8988T (cell line): ENCODE measurements at regions not wholly inside any gene's neighbourhood (a gene's known extent, or its start where the extent isn't known, plus 50 kb on each side); places are given as distances from the start of the nearest gene placed in this dataset.

Source experiments
- DNase-seq: peaks from one replicate; pipeline ENCODE4 v3.0.0; 2011

GRCh38 chr7:130897515-130898419 lies 163.8 kb upstream of the KLF14 start:
- DNase-seq: no peak

GRCh38 chr7:130899071-130899560 lies 165.1 kb upstream of the KLF14 start:
- DNase-seq: no peak

GRCh38 chr7:130899638-130900401 lies 165.8 kb upstream of the KLF14 start:
- DNase-seq: no peak

DNA sequence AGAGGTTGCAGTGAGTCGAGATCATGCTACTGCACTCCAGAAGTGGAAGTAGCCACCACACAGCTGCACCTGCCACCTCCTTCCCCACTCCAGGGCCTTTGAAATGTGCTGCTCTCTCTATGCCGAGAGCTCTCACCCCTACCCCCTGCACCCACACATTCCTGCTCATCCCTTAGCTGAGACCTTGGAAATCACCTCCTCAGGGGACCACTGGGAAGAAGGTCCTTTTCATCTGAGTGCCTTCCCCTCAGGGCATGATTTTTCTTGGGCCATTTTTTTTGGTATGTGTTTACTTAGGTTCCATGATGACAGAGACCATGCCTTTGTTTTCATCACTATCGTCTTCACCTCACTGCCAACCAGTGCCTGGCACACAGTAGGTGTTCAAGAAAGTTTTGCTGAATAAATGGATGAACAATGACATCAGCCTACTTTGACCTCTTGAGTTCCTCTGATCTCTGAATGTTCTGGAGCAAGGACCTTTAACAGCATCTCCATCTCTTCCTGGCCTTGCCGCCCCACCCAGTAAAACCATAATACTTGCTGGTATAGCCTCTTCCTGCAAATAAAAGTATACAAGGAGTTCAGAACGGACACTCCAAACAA lies 166.6 kb upstream of the KLF14 start:
- no peak for DNase-seq

DNA sequence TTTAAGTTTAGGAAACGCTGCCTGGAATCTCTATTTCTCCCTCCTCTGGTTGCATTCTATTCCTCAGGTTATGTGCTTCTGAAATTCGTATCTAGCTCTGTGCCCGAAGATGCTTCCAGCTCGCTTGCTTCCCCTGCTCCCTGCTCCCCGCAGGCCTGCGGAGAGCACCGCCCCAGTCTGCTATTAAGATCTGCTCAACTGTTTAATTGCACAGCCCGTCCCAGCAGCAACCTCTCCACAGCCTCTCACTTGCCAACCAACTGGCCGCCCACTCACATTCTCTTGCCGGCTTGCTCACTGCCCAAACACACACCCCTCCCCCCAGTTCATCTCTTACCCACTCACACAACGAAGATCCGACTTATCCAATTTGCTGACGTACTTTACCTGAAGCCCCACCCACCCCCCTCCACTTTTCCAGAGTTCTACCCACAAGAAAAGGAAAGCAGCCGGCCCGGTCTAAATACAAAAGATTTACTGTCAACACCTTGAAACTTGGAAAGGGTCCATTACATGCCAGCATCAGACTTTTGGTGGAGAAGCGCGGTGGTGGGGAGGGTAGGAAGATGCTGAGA lies 167.3 kb upstream of the KLF14 start:
- DNase-seq: no peak

DNA sequence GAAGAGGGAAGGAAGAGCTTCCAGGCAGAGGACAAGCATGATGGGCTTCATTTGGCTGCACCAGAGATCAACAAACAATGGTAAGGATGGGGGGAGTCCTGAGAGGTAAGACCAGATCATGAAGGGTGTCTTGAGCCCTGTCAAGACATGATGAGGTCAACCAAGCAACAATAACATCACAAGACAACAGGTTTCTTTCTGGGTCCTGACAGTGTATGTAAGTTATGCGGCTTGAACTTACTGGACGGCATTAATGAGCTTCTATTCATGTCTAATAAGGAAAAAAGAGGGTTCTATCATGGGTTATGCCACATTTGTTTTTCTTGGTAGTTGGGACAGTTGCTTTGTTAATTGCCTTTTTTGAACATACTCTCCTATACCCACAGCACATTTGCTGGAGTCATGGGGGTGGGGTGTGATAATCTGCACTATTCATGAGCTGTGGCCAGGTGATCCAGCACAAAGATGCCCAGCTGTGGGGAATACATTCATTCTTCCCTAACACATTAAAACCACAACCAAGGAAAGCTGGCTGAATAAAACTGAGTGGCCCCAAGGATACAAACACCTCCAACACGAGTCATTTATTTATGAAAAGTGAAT lies 168.8 kb upstream of the KLF14 start:
- DNase-seq: no peak

GRCh38 chr7:130903358-130903974 lies 169.5 kb upstream of the KLF14 start:
- no peak for DNase-seq

DNA sequence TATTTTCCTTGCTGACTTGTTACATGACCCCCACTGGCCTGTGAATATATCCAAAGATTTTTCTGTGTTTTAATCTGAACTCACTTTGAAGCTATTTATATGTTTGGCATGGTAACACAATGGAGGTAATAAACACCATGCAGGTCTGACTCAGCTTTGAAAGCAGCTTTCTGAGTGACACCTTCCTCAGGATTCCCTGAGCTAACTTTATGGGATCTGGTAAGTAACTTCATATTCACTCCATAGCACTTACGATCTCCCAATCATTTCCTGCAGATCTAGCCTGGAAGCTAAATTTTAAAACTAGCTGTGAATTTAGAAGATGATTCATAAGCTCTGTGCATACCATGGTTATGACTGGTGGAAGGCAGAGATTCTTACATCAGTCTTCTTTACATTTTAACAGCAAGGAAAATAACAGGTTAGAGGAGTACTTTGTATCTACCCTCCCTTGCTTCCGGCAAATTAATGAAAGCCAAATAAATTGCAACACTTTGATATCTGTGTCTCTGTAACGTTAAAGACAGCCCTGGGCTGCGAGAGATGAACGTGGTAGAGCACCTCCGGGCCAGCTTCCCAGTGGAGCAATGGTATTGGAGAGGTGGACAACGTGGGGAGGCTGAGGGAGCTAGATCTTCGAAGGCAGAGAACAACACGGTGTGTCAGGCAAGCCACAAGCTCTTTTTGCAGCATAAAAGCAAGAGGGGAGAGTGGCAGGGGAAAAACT lies 170.2 kb upstream of the KLF14 start:
- no peak for DNase-seq

DNA sequence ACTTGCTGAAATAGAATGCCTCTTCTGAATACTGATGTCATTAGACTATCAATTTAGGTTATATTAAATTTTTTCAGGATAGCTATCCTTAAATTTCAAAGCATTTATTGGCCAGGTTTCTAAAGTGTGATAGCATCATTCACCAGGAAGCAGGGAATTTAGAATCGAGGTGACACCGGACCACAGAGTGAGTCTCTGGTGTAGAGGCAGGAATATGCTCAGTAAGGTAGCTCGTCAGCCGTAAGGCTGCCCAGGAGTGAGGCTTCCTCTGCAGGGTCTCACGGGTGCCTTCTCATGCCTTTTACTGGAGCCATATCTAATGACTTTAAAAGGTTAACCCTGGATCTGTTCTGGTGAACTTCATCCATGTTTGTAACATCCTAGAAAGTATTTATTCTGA lies 170.8 kb upstream of the KLF14 start:
- no peak for DNase-seq

GRCh38 chr7:130906575-130906974 lies 172.6 kb upstream of the KLF14 start:
- DNase-seq: no peak

DNA sequence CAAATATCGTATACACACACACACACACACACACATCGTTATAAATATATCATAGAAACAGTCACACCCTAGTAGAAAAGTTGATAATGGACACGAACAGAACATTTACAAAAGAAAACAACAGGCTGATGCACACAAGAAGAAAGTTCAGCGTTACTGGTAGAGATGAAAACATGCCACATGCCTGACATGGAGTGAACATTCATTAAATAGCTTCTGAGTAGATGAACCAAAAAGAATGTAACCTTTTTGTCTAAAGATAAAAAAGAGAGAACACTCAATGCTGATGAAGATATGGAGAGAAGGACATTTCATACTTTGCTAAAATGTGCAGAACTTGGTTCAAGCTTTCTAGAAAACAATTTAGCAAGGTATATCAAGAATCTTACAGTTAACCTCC lies 173.4 kb upstream of the KLF14 start:
- DNase-seq: no peak

DNA sequence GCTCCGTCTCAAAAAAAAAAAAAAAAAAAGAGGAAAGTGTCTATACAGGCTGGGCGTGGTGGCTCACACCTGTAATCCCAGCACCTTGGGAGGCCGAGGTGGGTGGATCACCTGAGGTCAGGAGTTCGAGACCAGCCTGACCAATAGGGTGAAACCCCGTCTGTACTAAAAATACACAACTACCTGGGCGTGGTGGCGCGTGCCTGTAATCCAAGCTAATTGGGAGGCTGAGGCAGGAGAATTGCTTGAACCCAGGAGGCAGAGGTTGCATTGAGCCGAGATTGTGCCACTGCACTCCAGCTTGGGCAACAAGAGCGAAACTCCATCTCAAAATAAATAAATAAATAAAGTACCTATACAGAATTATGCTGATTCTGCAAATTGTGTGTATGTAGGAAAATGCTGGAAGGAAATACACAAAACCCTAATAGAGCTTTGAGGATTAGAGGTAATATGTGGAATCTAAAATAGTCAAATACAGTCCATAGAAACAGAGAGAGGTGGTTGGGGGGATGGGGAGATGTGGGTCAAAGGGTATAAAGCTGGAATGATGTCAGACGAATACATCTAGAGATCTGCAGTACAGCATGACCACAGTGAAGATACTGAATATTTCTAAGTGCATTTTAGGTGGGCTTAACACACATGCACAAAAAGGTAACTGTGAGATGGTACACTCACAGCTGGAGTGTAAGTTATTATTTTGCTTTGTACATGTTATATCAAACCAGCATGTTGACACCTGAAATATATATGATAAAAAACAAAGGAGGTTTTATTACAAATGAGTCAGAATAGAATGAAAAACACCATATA lies 174.5 kb upstream of the KLF14 start:
- no peak for DNase-seq

GRCh38 chr7:130909161-130909836 lies 175.3 kb upstream of the KLF14 start:
- DNase-seq: no peak

DNA sequence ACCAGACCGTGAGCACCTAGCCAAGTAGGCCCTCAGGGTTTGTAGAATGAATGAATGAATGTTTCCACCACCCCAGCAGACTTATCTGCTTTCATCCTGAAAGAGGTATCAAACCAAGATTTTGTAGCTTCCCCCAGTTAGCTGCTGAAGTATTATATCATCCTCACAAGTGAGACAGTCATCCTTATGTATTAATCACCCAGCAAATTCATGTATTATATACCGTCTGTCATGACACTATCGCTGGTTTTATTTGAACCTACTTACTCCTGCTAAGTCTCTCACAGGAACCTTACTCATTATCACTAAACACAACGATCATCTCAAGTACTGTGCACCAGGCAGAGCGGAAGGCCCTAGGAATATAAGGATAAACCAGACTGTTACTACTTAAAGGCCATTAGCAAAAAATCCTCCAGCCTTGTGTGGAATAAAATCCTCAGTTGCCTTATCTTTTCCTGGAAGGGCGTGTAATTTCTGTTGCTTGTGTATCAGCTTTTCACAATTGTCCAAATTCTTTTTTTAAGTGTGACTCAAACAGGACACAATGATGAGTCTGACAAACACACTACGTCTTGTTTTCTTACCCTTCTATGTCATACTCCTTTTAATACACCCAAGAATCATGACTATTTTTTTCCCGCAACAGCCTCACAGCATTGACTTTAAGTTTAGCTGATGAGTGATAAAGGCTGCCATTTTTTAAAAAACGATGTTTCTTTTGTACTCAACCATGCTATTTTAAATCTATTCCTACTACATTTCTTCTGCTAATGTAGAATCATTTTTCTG lies 176.1 kb upstream of the KLF14 start:
- DNase-seq: no peak

GRCh38 chr7:130910949-130911944 lies 177.2 kb upstream of the KLF14 start:
- no peak for DNase-seq

DNA sequence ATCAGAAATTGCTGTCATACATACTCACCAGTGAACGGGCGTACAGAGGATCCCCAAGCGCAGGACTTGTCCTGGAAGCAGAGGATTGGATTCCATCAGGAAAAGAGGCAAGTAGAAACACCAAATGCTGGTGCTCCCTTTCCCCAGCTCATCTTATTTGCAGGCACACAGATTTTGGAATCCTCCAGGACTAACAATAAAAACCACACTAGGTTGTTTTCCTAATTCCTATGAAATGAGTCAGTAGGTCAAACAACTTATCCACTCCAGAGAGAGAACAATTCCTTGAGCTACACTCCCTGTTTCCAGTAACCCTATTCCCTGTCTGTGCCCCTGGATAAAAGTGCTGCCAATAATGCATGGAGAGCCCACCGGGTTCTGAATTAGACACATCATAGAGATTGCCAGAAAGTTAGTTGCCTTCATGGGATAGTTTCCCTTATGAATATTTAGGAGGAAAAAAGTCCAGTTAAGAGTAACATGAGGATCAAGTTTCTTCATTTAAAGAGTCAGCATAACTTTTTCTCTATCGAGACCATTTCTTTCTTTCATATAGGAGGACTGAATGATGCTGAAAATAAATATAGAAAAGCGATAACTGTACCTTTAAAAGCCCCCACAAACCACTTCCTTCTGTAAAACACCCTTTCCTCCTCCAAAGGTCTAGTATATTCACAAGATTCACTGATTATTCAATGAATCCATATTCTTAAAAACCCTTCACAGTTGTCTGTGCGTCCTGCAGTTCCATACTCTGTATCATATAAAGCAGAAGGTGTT lies 178.3 kb upstream of the KLF14 start:
- no peak for DNase-seq
